Activated naive CD4-positive, alpha-beta T cell treated with anti-CD3 and anti-CD28 coated beads for 36 hours (primary cell): ENCODE measurements at regions not wholly inside any gene's neighbourhood (a gene's known extent, or its start where the extent isn't known, plus 50 kb on each side); places are given as distances from the start of the nearest gene placed in this dataset.

Experiments used
- CTCF ChIA-PET: fragments of 350-600 bp; sonication (Branson Sonifier 250); formaldehyde crosslinking; loops from one replicate; lab custom pipeline; 2021; ENCODE audit warnings: antibody characterized with exemption; lab: Charles Lee
- DNase-seq: peaks from one replicate; pipeline ENCODE4 v3.0.0-alpha.2; 2020
- H3K27ac Mint-ChIP-seq: one replicate; pipeline ENCODE4 v1.8.0; 2021; ENCODE audit warnings: mild to moderate bottlenecking, mixed read lengths
- H3K27me3 Mint-ChIP-seq: one replicate; pipeline ENCODE4 v1.8.0; 2021; ENCODE audit warnings: low read depth, mixed read lengths
- H3K36me3 Mint-ChIP-seq: one replicate; pipeline ENCODE4 v1.8.0; 2021; ENCODE audit warnings: low read depth, mixed read lengths
- H3K4me1 Mint-ChIP-seq: one replicate; pipeline ENCODE4 v1.8.0; 2021; ENCODE audit warnings: low read depth, mixed read lengths
- H3K4me3 Mint-ChIP-seq: one replicate; pipeline ENCODE4 v1.8.0; 2021; ENCODE audit warnings: mild to moderate bottlenecking, moderate library complexity, mixed read lengths
- H3K9me3 Mint-ChIP-seq: one replicate; pipeline ENCODE4 v1.8.0; 2021; ENCODE audit warnings: mixed read lengths
- intact Hi-C: fragments of 100-400 bp; cut with micrococcal nuclease; formaldehyde crosslinking; loops from one replicate; pipeline ENCODE4 v1.15.1; 2023

DNA sequence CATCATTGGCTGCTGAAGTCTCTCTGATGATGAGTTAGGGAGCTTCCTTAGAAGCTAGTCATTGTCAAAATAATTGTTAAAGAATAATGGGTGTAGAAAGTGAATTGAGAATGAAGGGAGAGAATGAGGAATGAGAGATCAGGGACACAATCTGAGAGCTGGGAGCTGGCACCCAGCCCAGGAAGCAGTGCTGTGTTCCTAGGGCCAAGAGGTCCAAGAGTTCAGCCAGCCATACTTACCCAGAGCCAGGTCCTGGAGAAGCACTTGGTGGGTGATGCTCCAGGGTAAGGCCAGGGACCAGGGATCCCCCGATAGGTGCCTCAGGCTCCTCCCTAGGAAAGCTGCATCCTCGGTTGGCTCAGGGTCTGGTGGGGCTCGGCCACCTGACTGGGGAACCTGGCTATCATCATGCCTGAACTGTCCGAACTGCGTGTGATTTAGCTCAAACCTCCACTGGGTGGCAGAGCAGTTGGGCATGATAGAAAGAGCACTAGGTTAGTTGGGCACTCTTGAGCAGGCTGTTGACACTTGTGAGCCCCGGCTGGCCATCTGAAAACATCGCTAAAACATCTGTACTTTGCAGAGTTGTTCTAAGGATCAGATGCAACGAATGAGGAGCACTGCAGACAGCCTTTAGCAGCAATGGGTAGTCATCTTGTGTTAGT lies 123.9 kb upstream of the NCAM1 start:
- Mint-ChIP-seq H3K27ac (no peak overlapping the region), H3K36me3 (no peaks in the 10 kb centered on the region), H3K9me3 (no peaks in the 10 kb centered on the region), H3K4me3 (no peak overlapping the region), H3K27me3 (peaks cover 7% of the 10 kb centered on the region), H3K4me1 (no peaks in the 10 kb centered on the region)
- no peak for DNase-seq
- intact Hi-C loops, result no loop called here
- CTCF ChIA-PET, result no interaction called here

DNA sequence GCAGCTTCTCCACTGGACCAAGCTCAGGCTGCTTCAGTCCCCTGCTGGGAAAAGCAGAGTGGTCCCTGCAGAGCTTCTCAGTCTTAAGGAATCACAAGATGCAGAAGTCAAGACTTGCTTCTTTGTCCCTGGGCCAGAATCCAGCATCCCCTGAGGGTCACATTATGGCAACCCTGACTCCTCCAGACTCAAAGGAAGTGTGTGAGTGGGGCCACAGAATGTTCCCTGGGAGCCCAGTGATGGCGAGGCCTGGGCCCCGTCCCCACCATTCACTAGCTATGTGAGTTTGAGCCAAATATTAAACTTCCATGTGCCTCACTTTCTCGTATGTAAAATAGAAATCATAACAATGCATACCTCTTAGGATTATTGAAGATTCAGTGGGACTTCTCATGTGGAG lies 122.2 kb upstream of the NCAM1 start:
- CTCF ChIA-PET, result no interaction called here
- Mint-ChIP-seq H3K4me3 (no peak overlapping the region), H3K36me3 (no peaks in the 10 kb centered on the region), H3K4me1 (no peaks in the 10 kb centered on the region), H3K27ac (no peak overlapping the region), H3K27me3 (peaks cover 7% of the 10 kb centered on the region), H3K9me3 (no peaks in the 10 kb centered on the region)
- no peak for DNase-seq
- intact Hi-C loops, result no loop called here

DNA sequence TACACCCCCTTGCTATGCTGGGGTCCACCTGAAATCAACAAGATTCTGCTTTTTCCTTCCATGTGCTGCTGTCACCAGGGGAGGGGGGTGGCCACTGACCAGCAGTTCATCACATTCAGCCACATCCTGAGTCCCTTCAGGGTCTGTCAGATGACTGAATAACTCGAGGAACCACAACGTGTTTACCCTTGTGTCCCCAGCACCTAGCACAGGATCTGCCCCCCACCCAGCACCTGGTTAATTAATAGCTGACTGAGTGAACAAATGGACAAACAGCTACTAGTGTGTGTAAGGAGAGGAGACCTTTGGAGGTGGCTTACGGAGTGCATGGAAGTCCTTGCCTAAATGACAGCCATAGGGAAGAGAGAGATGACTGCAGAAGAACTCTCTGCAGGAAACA lies 119.5 kb upstream of the NCAM1 start:
- Mint-ChIP-seq H3K27me3 (no peaks in the 10 kb centered on the region), H3K27ac (no peak overlapping the region), H3K36me3 (no peaks in the 10 kb centered on the region), H3K4me1 (no peaks in the 10 kb centered on the region), H3K9me3 (no peaks in the 10 kb centered on the region), H3K4me3 (no peak overlapping the region)
- CTCF ChIA-PET, result no interaction called here
- intact Hi-C loops, result no loop called here
- DNase-seq, result no peak

DNA sequence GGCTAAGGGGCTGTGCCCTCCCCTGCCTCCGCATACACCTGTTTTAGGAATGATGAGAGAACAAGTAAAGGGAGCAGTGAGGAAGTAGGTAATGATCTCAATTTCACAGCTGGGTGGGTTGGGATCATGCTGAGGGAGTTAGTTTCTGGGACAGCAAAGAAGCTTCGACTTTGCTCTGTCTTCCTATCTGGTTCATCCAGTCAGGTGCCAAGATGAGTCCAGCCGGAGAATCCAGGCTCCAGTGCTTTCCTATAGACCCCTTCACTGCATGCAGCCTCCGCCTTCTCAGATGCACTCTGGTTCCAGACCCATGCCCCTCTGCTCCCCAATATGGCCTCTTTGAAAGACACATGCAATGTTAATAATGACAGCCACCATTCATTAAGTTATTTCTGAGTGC lies 119.1 kb upstream of the NCAM1 start:
- CTCF ChIA-PET, result no interaction called here
- no peak overlapping the region for H3K27ac Mint-ChIP-seq
- H3K4me1 Mint-ChIP-seq, result no peaks in the 10 kb centered on the region
- H3K36me3 Mint-ChIP-seq, result no peaks in the 10 kb centered on the region
- H3K4me3 Mint-ChIP-seq, result no peak overlapping the region
- no peak for DNase-seq
- no peaks in the 10 kb centered on the region for H3K9me3 Mint-ChIP-seq
- no peaks in the 10 kb centered on the region for H3K27me3 Mint-ChIP-seq
- intact Hi-C loops, result no loop called here

DNA sequence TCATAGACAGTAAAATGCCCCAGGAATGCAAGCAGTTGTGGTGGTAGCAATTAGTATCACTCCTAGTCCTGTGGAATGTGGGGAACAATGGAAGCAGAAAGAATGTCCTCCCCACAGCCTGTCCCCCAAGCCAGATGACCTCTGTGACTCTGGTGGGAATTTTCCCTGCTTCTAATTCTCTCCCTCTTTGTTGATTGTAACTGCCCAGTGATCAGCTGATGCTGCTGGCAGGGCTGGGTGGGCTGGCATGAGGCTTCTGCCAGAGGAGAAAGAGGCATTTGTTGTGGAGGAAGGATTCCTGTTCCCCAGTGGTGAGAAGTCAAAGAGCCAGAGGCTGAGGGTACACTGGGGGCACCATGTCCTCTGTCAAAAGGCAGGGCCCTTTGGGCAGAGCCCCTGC lies 116.7 kb upstream of the NCAM1 start:
- Mint-ChIP-seq H3K27ac (no peak overlapping the region), H3K36me3 (no peaks in the 10 kb centered on the region), H3K9me3 (no peaks in the 10 kb centered on the region), H3K27me3 (no peaks in the 10 kb centered on the region), H3K4me1 (no peaks in the 10 kb centered on the region), H3K4me3 (no peak overlapping the region)
- no peak for DNase-seq
- intact Hi-C loops, result no loop called here
- CTCF ChIA-PET, result no interaction called here

DNA sequence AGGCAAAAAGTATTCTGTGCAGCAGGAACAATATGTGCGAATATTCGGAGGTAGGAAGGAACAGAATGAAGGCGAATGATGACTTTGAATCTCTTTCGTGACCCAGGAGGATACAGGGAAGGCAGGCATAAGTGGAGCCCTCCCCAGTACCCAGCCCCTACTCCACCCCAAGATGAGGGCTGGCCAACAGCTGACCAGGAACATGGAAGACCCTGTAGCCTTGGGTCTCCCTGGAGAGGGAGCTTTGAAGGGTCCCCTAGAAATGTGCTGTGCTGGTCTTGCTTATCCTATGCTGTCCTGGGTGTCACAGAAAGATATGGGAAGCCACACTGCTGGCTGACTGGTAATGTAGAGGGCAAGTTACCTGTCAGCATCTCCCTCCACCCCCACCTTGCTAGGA lies 113.7 kb upstream of the NCAM1 start:
- no peak for DNase-seq
- no peaks in the 10 kb centered on the region for H3K9me3 Mint-ChIP-seq
- no peaks in the 10 kb centered on the region for H3K36me3 Mint-ChIP-seq
- H3K27me3 Mint-ChIP-seq, result peaks cover 7% of the 10 kb centered on the region
- H3K4me3 Mint-ChIP-seq, result no peak overlapping the region
- H3K27ac Mint-ChIP-seq, result no peak overlapping the region
- H3K4me1 Mint-ChIP-seq, result no peaks in the 10 kb centered on the region
- intact Hi-C loops, result no loop called here
- CTCF ChIA-PET, result no interaction called here

DNA sequence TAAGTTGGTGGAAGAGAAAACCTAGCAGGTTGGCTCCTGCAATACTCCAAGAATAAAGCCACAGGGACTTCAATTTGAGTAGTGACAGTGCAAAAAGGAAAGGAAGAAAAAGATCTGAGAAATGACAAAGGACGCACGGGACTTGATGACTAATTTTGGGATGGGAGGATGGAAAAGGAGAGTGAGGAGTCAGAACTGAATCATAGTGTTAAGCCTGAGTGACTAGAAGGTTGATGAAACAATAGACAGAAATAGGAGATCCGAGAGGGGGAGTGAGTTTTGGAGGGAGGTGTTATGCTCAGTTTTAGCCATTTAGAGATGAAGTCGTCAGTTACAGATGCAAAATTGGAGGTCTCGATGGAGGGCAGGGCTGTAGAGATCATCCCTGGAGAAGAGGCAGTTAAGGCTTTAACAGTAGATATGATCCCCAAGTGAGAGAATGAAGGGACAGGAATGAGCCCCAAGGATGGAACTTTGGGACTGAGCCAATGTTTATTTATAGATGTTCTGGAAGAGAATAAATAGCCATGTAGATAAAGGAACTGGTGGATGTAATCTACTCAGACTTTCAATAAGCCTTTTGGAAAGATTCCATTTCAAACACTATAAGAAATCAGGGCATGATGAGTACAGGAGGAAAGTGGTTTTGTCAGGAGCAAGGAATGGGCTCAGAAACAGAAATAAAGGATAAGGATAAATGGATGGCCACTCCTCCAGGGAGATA lies 108.9 kb upstream of the NCAM1 start:
- Mint-ChIP-seq H3K27ac (no peak overlapping the region), H3K27me3 (peaks cover 15% of the 10 kb centered on the region), H3K4me3 (no peak overlapping the region), H3K9me3 (no peaks in the 10 kb centered on the region), H3K36me3 (no peaks in the 10 kb centered on the region), H3K4me1 (no peaks in the 10 kb centered on the region)
- intact Hi-C loops, result no loop called here
- DNase-seq, result no peak
- CTCF ChIA-PET, result interaction anchor here (0.6 kb wide), 1 partner anchor 1044 kb away, joined by 3 read pairs; no protein-coding TSS in a partner anchor

DNA sequence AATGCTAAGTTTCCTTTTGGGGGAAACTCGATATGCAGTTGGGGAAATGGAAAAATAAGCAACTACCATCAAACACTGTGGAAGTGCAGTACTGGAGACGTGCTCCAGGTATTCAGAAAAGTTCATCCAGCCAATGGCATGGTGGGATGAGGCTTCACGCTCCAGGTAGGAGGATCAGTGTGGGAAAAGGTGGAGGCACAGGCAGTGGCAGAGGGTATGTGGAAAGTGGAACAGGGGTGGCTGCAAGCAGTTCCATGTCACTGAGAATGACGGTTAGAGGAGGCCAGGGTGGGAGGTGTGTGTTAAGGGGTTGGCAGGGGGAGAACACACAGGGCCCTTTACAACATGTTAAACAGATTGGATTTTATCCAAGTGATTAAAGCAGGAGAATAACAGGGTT lies 105.1 kb upstream of the NCAM1 start:
- H3K4me3 Mint-ChIP-seq, result no peak overlapping the region
- H3K9me3 Mint-ChIP-seq, result peaks cover 5% of the 10 kb centered on the region
- no peaks in the 10 kb centered on the region for H3K36me3 Mint-ChIP-seq
- CTCF ChIA-PET, result no interaction called here
- H3K27me3 Mint-ChIP-seq, result peaks cover 15% of the 10 kb centered on the region
- intact Hi-C loops, result no loop called here
- no peak overlapping the region for H3K27ac Mint-ChIP-seq
- DNase-seq, result no peak
- no peaks in the 10 kb centered on the region for H3K4me1 Mint-ChIP-seq

DNA sequence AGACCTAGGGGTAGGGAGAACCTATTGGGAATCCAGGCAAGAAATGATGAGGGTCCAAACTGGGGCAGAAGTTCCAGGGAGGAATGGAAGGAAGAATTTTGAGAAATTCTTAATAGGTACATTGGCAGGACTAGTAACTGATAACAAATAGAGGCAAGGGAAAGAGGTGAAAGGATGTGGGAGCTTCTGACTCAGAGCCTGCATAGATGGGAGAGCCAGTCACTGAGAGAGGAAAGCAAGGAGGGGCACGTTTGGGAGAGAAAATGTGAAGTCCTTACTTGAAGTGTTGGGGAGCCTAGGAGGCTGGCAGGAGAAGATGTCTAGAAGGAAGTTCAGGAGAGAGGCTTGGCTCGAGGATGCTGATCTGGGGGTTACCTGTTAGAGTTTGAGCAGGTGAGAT lies 104.6 kb upstream of the NCAM1 start:
- no peaks in the 10 kb centered on the region for H3K4me1 Mint-ChIP-seq
- intact Hi-C loops, result no loop called here
- CTCF ChIA-PET, result no interaction called here
- H3K27ac Mint-ChIP-seq, result no peak overlapping the region
- peaks cover 5% of the 10 kb centered on the region for H3K9me3 Mint-ChIP-seq
- DNase-seq, result no peak
- peaks cover 15% of the 10 kb centered on the region for H3K27me3 Mint-ChIP-seq
- H3K4me3 Mint-ChIP-seq, result no peak overlapping the region
- H3K36me3 Mint-ChIP-seq, result no peaks in the 10 kb centered on the region

DNA sequence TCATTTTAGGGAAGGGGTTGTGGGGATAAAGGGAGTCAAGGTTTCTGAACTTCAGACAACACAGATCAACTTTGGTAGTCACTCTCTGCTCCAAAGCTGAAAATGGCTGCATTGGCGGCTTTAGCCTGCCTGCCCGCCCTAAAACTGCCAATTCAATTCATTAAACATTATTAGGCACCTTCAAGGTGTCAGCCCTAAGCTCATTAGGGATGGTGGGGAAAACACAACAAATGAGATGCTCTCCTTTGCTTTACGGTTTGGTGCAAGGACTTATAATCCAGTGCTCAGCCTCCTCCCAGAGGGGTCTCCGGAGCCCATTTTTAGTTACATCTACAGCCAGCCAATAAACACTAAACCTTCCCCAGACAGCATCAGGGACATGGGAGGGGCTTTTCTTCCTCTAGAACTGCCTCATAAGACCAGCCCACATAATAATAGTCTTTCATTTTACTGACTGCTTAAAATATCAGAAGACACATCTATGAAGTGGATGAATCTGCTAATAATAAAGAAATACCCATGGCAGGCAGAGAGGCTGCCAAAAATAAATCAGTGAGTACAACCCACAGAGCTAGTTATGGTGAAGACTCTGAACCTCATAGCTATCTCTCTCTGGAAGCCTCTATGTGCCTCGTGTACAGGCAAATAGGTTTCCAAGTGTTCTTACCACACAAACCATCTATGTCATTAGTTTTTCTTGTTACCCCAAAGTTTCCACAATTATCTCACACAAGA lies 102.8 kb upstream of the NCAM1 start:
- intact Hi-C loops, result no loop called here
- Mint-ChIP-seq H3K27me3 (peaks cover 6% of the 10 kb centered on the region), H3K27ac (no peak overlapping the region), H3K4me3 (no peak overlapping the region), H3K4me1 (no peaks in the 10 kb centered on the region), H3K9me3 (peaks cover 11% of the 10 kb centered on the region), H3K36me3 (peaks cover 2% of the 10 kb centered on the region)
- DNase-seq, result no peak
- CTCF ChIA-PET, result no interaction called here

DNA sequence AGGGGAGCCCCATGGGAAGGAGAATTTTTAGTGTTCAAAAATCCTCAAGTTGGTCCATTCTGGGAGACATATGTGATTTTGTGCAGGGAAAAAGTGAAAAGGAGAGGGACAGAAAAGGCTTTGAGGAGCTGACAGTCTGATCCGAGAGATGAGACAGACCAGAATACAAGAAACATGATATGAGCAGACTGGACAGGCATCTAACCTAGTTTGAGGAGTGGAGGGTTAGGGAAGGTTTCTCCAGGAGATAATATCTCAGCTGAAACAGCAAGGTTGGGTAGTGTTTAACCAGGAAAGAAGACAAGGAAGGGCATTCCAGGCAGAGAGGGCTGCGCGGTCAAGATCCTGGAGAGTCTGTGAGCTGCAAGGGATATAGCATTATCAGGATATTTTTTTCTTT lies 101.4 kb upstream of the NCAM1 start:
- H3K36me3 Mint-ChIP-seq, result peaks cover 2% of the 10 kb centered on the region
- H3K27ac Mint-ChIP-seq, result no peak overlapping the region
- CTCF ChIA-PET, result no interaction called here
- H3K4me1 Mint-ChIP-seq, result no peaks in the 10 kb centered on the region
- H3K27me3 Mint-ChIP-seq, result peaks cover 2% of the 10 kb centered on the region
- intact Hi-C loops, result no loop called here
- no peak overlapping the region for H3K4me3 Mint-ChIP-seq
- peaks cover 11% of the 10 kb centered on the region for H3K9me3 Mint-ChIP-seq
- no peak for DNase-seq

DNA sequence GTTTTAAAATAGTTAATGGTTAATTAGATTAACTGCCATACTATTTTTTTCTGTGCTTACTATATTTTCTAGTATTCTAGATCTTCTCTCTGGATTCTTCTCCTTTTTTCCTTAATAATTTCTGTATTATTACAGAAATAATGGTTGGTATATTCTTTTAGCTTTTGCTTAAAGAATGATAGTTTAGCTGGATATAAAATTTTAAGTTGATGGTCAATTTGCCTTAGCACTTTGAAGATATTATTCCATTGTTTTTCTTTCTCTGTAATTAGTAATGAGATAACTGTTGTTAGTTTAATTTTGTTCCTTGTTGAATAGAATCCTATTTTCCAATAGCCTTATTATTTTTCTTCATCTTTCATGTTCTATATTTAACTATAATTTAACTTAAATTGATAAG lies 99.9 kb upstream of the NCAM1 start:
- Mint-ChIP-seq H3K27ac (no peak overlapping the region), H3K9me3 (peaks cover 11% of the 10 kb centered on the region), H3K36me3 (peaks cover 2% of the 10 kb centered on the region), H3K27me3 (no peaks in the 10 kb centered on the region), H3K4me1 (no peaks in the 10 kb centered on the region), H3K4me3 (no peak overlapping the region)
- no peak for DNase-seq
- CTCF ChIA-PET, result no interaction called here
- intact Hi-C loops, result no loop called here

DNA sequence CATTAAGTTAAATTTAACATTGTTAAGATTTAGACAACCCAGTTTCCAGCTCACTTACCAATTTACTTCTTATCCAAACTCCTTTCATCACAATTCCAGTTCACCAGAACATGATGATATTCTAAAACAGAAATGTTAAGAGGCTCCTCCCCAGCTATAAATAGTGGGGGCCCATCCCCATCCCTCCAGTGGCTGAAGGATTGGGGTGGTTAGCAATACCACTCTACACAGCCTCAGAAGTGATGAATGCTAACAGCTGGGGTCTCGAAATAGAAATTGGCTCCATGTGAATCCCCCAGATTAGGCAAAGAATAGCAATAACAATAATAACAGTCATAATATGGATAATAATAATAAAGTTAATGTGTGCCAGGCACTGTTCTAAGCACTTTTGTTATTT lies 97.9 kb upstream of the NCAM1 start:
- DNase-seq, result no peak
- peaks cover 4% of the 10 kb centered on the region for H3K27me3 Mint-ChIP-seq
- CTCF ChIA-PET, result no interaction called here

More for the DNA sequence above, 97.9 kb upstream of the NCAM1 start:
- intact Hi-C loops, result no loop called here
- Mint-ChIP-seq H3K27ac (no peak overlapping the region), H3K36me3 (peaks cover 2% of the 10 kb centered on the region), H3K9me3 (peaks cover 11% of the 10 kb centered on the region), H3K4me3 (no peak overlapping the region), H3K4me1 (no peaks in the 10 kb centered on the region)
